H9 (cell line): ENCODE measurements at regions not wholly inside any gene's neighbourhood (a gene's known extent, or its start where the extent isn't known, plus 50 kb on each side); places are given as distances from the start of the nearest gene placed in this dataset.

ENCODE experiments used
- DNase-seq: peaks from one replicate; pipeline ENCODE4 v3.0.0-alpha.2; 2017
- H2AFZ ChIP-seq: one replicate; pipeline ENCODE4 v1.6.1; 2013; ENCODE audit warnings: mild to moderate bottlenecking, low read length, control low read depth, moderate library complexity
- H2AK5ac ChIP-seq: 2 replicates; pipeline ENCODE4 v1.6.1; 2013; ENCODE audit warnings: low read length, control low read depth, mixed read lengths; ENCODE audit not compliant: insufficient read length
- H2BK120ac ChIP-seq: one replicate; pipeline ENCODE4 v1.6.1; 2013; ENCODE audit warnings: low read depth, mild to moderate bottlenecking, low read length, control low read depth, inconsistent platforms; ENCODE audit not compliant: poor library complexity, severe bottlenecking
- H2BK12ac ChIP-seq: 2 replicates; pipeline ENCODE4 v1.6.1; 2013; ENCODE audit warnings: low read length, control low read depth, mixed read lengths, low read depth; ENCODE audit not compliant: insufficient read length
- H2BK15ac ChIP-seq: 2 replicates; pipeline ENCODE4 v1.6.1; 2013; ENCODE audit warnings: low read depth, low read length, control low read depth
- H2BK20ac ChIP-seq: one replicate; pipeline ENCODE4 v1.6.1; 2013; ENCODE audit warnings: low read depth, mild to moderate bottlenecking, low read length, control low read depth, inconsistent platforms; ENCODE audit not compliant: poor library complexity, severe bottlenecking
- H2BK5ac ChIP-seq: 2 replicates; pipeline ENCODE4 v1.6.1; 2013; ENCODE audit warnings: low read length, control low read depth, mixed read lengths; ENCODE audit not compliant: insufficient read length
- H3K14ac ChIP-seq: 2 replicates; pipeline ENCODE4 v1.6.1; 2013; ENCODE audit warnings: low read length, control low read depth; ENCODE audit not compliant: insufficient read depth
- H3K18ac ChIP-seq: 2 replicates; pipeline ENCODE4 v1.6.1; 2013; ENCODE audit warnings: low read depth, mild to moderate bottlenecking, mixed read lengths, low read length, control low read depth; ENCODE audit not compliant: insufficient read length
- H3K23ac ChIP-seq: 2 replicates; pipeline ENCODE4 v1.6.1; 2013; ENCODE audit warnings: low read length, control low read depth, mixed read lengths, low read depth; ENCODE audit not compliant: insufficient read length
- H3K23me2 ChIP-seq: 2 replicates; pipeline ENCODE4 v1.6.1; 2013; ENCODE audit warnings: low read depth, mild to moderate bottlenecking, mixed read lengths, low read length, control low read depth; ENCODE audit not compliant: insufficient read length, poor library complexity, severe bottlenecking
- H3K27ac ChIP-seq: 2 replicates; pipeline ENCODE4 v1.5.1; 2013; ENCODE audit warnings: low read length, control low read depth, mixed read lengths, low read depth; ENCODE audit not compliant: insufficient read length
- H3K27me3 ChIP-seq: 2 replicates; pipeline ENCODE4 v1.6.1; 2013; ENCODE audit warnings: low read length, control low read depth, inconsistent platforms; ENCODE audit not compliant: insufficient read depth
- H3K4ac ChIP-seq: 2 replicates; pipeline ENCODE4 v1.6.1; 2013; ENCODE audit warnings: low read depth, mild to moderate bottlenecking, control low read depth, inconsistent platforms, low read length, moderate library complexity
- H3K4me1 ChIP-seq: 2 replicates; pipeline ENCODE4 v1.6.1; 2013; ENCODE audit warnings: low read length, control low read depth, inconsistent platforms; ENCODE audit not compliant: insufficient read depth
- H3K4me2 ChIP-seq: 2 replicates; pipeline ENCODE4 v1.6.1; 2013; ENCODE audit warnings: low read length, control low read depth, mixed read lengths; ENCODE audit not compliant: insufficient read length, insufficient read depth
- H3K56ac ChIP-seq: 2 replicates; pipeline ENCODE4 v1.6.1; 2013; ENCODE audit warnings: low read depth, mild to moderate bottlenecking, mixed read lengths, low read length, control low read depth; ENCODE audit not compliant: insufficient read length
- H3K79me1 ChIP-seq: 2 replicates; pipeline ENCODE4 v1.6.1; 2013; ENCODE audit warnings: low read depth, mild to moderate bottlenecking, moderate library complexity, low read length, control low read depth, inconsistent platforms; ENCODE audit not compliant: insufficient read depth, poor library complexity, severe bottlenecking
- H3K79me2 ChIP-seq: 2 replicates; pipeline ENCODE4 v1.6.1; 2013; ENCODE audit warnings: low read length, control low read depth, inconsistent platforms; ENCODE audit not compliant: insufficient read depth
- H3K9ac ChIP-seq: 2 replicates; pipeline ENCODE4 v1.6.1; 2013; ENCODE audit warnings: low read length, control low read depth, mixed read lengths; ENCODE audit not compliant: insufficient read length; ENCODE audit errors: extremely low read depth
- H3K9me3 ChIP-seq: one replicate; pipeline ENCODE4 v1.6.1; 2013; ENCODE audit warnings: low read depth, low read length, inconsistent platforms; ENCODE audit not compliant: control insufficient read depth
- H3T11ph ChIP-seq: one replicate; pipeline ENCODE4 v1.6.1; 2013; ENCODE audit warnings: mild to moderate bottlenecking, low read length, control low read depth, inconsistent platforms
- H4K20me1 ChIP-seq: one replicate; pipeline ENCODE4 v1.6.1; 2013; ENCODE audit not compliant: control insufficient read depth, insufficient read length, insufficient read depth
- H4K5ac ChIP-seq: 2 replicates; pipeline ENCODE4 v1.6.1; 2013; ENCODE audit warnings: low read depth, mild to moderate bottlenecking, mixed read lengths, low read length, control low read depth; ENCODE audit not compliant: insufficient read length
- H4K8ac ChIP-seq: replicated peaks from 2 replicates; pipeline ENCODE4 v1.6.1; 2013; ENCODE audit warnings: low read length, control low read depth, mixed read lengths, low read depth; ENCODE audit not compliant: insufficient read length
- H4K91ac ChIP-seq: 2 replicates; pipeline ENCODE4 v1.6.1; 2013; ENCODE audit warnings: low read depth, mild to moderate bottlenecking, moderate library complexity, mixed read lengths, low read length, control low read depth; ENCODE audit not compliant: insufficient read length
- H3K27ac Mint-ChIP-seq, 3 experiments: 2 replicates in 2 of 3; 3 replicates in 1 of 3; pipeline ENCODE4 v1.8.0; 2020 to 2021; ENCODE audit warnings: mixed read lengths in 3 of 3, mild to moderate bottlenecking in 1 of 3, moderate library complexity in 1 of 3
- H3K27me3 Mint-ChIP-seq: 2 replicates; pipeline ENCODE4 v1.8.0; 2021; ENCODE audit warnings: low read depth, mild to moderate bottlenecking, moderate library complexity, mixed read lengths
- H3K36me3 Mint-ChIP-seq, 3 experiments: 2 replicates in 2 of 3; 3 replicates in 1 of 3; pipeline ENCODE4 v1.8.0; 2020 to 2021; ENCODE audit warnings: low read depth in 3 of 3, mixed read lengths in 3 of 3; ENCODE audit not compliant: insufficient read depth in 1 of 3
- H3K4me1 Mint-ChIP-seq, 2 experiments: 2 replicates each; pipeline ENCODE4 v1.8.0; 2020; ENCODE audit warnings: mixed read lengths in 2 of 2
- H3K4me3 Mint-ChIP-seq, 2 experiments: 2 replicates in 1 of 2; 3 replicates in 1 of 2; pipeline ENCODE4 v1.8.0; 2020 to 2021; ENCODE audit warnings: mild to moderate bottlenecking in 2 of 2, mixed read lengths in 2 of 2, moderate library complexity in 1 of 2
- H3K9me3 Mint-ChIP-seq, 2 experiments: 2 replicates in 1 of 2; 3 replicates in 1 of 2; pipeline ENCODE4 v1.8.0; 2020; ENCODE audit warnings: mild to moderate bottlenecking in 2 of 2, mixed read lengths in 2 of 2, moderate library complexity in 1 of 2
- WGBS: extraction: QIAGEN DNeasy Blood & Tissue Kit; methylation state at CpG from one replicate; pipeline ENCODE4 v1.1.7; 2013; ENCODE audit warnings: missing lambda C conversion rate, low lambda C conversion rate, mixed read lengths; ENCODE audit not compliant: insufficient read length; ENCODE audit errors: extremely low coverage; 5-methylcytosine and 5-hydroxymethylcytosine counted together
- TF ChIP-seq, protein P1 (sequence below): fragments of 200-600 bp; sonication (generic); conservative IDR thresholded peaks from 3 replicates; pipeline ENCODE4 v1.8.0; 2021; ENCODE audit warnings: antibody characterized with exemption, mild to moderate bottlenecking

DNA sequence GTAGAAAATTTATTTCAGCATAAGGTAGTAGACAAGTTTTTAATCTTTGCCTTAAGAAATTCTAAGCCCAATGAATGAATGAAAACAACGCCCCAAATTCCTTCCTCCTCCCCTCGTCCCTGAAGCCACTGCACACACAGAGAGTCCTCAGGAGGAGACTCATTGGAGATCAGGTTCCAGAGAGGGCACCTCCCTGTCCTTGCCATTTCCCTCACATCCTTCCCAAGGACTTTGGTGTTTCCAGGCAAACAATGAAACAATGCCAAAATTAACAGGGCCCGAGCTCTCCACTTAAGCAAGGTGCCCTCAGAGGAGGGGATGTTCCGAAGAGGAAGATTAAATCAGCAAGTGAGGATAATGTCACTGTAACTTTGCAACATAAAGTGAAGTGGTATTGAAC is 240.7 kb downstream of the DCDC2C start:
- Histone ChIP-seq H3K23ac (no peak overlapping the region), H4K20me1 (no peaks in the 10 kb centered on the region), H2AK5ac (no peak overlapping the region), H4K91ac (no peak overlapping the region), H3K9ac (no peak overlapping the region), H3T11ph (no peak overlapping the region), H3K14ac (no peak overlapping the region), H4K5ac (no peak overlapping the region), H2BK15ac (no peak overlapping the region), H3K18ac (no peak overlapping the region), H3K4me2 (no peak overlapping the region), H3K79me2 (no peaks in the 10 kb centered on the region), H3K4ac (no peak overlapping the region), H3K23me2 (no peaks in the 10 kb centered on the region), H3K4me1 (no peaks in the 10 kb centered on the region), H3K56ac (no peak overlapping the region), H4K8ac (no peak overlapping the region), H3K9me3 (no peaks in the 10 kb centered on the region), H2AFZ (no peak overlapping the region), H2BK20ac (no peak overlapping the region), H2BK5ac (no peak overlapping the region), H3K27ac (no peak overlapping the region), H2BK12ac (no peak overlapping the region), H2BK120ac (no peak overlapping the region), H3K79me1 (no peaks in the 10 kb centered on the region), H3K27me3 (no peaks in the 10 kb centered on the region)
- no peak for DNase-seq
- Mint-ChIP-seq H3K4me1 (peaks cover 0 to 8% of the 10 kb centered on the region in 2 experiments; a peak in 3 of 4 replicates), H3K4me3 (no peak overlapping the region), H3K27me3 (peaks cover 4% of the 10 kb centered on the region; the same call in 1 of the 2 replicates), H3K9me3 (no peaks in the 10 kb centered on the region), H3K27ac (no peak overlapping the region), H3K36me3 (no peaks in the 10 kb centered on the region)
- TF ChIP-seq, protein P1, sequence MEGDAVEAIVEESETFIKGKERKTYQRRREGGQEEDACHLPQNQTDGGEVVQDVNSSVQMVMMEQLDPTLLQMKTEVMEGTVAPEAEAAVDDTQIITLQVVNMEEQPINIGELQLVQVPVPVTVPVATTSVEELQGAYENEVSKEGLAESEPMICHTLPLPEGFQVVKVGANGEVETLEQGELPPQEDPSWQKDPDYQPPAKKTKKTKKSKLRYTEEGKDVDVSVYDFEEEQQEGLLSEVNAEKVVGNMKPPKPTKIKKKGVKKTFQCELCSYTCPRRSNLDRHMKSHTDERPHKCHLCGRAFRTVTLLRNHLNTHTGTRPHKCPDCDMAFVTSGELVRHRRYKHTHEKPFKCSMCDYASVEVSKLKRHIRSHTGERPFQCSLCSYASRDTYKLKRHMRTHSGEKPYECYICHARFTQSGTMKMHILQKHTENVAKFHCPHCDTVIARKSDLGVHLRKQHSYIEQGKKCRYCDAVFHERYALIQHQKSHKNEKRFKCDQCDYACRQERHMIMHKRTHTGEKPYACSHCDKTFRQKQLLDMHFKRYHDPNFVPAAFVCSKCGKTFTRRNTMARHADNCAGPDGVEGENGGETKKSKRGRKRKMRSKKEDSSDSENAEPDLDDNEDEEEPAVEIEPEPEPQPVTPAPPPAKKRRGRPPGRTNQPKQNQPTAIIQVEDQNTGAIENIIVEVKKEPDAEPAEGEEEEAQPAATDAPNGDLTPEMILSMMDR, result no peak
- no CpG with 5 or more reads among the region's 4 CpGs for WGBS
